ENCODE measurements at regions not wholly inside any gene's neighbourhood (a gene's known extent, or its start where the extent isn't known, plus 50 kb on each side); places are given as distances from the start of the nearest gene placed in this dataset.
"Not testable (repeated sequence)": the region's sequence is repeated elsewhere in the genome, so short reads cannot be mapped to it uniquely, and the experiment has no call there.

- H3K4me3 ChIP-seq = no peak overlapping the region
- no peak overlapping the region for H3K27ac ChIP-seq
- H4K20me1 ChIP-seq = no peaks in the 10 kb centered on the region
- H3K4me1 ChIP-seq = peaks cover 15% of the 10 kb centered on the region
- no peaks in the 10 kb centered on the region for H3K36me3 ChIP-seq
- TF ChIP-seq Cebpa-rat (IDR thresholded peaks at IDR 0.05) = no peak
- peak overlapping the region; percentile 66 for H3K4me2 ChIP-seq
- no peak overlapping the region for H3K9ac ChIP-seq
- no peaks in the 10 kb centered on the region for H3K27me3 ChIP-seq
- H3K9me3 ChIP-seq = no peaks in the 10 kb centered on the region
These were observed 105.4 kb downstream of the ZIC1 start for GRCh38 chr3:147514366-147515160.

GRCh38 chr3:147518465-147518864 is 109.3 kb downstream of the ZIC1 start:
- no peak for TF ChIP-seq Cebpa-rat (IDR thresholded peaks at IDR 0.05)
- no peaks in the 10 kb centered on the region for H3K36me3 ChIP-seq
- no peak overlapping the region for H3K4me3 ChIP-seq
- no peak overlapping the region for H3K9ac ChIP-seq
- H3K27ac ChIP-seq = no peak overlapping the region
- H3K4me2 ChIP-seq = no peak overlapping the region
- no peaks in the 10 kb centered on the region for H4K20me1 ChIP-seq
- no peaks in the 10 kb centered on the region for H3K27me3 ChIP-seq
- H3K4me1 ChIP-seq = peaks cover 15% of the 10 kb centered on the region
- H3K9me3 ChIP-seq = no peaks in the 10 kb centered on the region

GRCh38 chr3:147521646-147522045 is 112.5 kb downstream of the ZIC1 start:
- no peak overlapping the region for H3K4me3 ChIP-seq
- H3K27me3 ChIP-seq = no peaks in the 10 kb centered on the region
- no peaks in the 10 kb centered on the region for H3K36me3 ChIP-seq
- H3K9ac ChIP-seq = no peak overlapping the region
- no peaks in the 10 kb centered on the region for H3K9me3 ChIP-seq
- H3K27ac ChIP-seq = no peak overlapping the region
- no peaks in the 10 kb centered on the region for H4K20me1 ChIP-seq
- H3K4me1 ChIP-seq = no peaks in the 10 kb centered on the region
- no peak overlapping the region for H3K4me2 ChIP-seq
- no peak for TF ChIP-seq Cebpa-rat (IDR thresholded peaks at IDR 0.05)

- H4K20me1 ChIP-seq, H3K4me1 ChIP-seq, H3K9ac ChIP-seq, H3K4me3 ChIP-seq, H3K36me3 ChIP-seq, H3K4me2 ChIP-seq, H3K9me3 ChIP-seq, H3K27ac ChIP-seq, H3K27me3 ChIP-seq: not testable (repeated sequence)
These were observed 113.6 kb downstream of the ZIC1 start for GRCh38 chr3:147522780-147523179.

DNA sequence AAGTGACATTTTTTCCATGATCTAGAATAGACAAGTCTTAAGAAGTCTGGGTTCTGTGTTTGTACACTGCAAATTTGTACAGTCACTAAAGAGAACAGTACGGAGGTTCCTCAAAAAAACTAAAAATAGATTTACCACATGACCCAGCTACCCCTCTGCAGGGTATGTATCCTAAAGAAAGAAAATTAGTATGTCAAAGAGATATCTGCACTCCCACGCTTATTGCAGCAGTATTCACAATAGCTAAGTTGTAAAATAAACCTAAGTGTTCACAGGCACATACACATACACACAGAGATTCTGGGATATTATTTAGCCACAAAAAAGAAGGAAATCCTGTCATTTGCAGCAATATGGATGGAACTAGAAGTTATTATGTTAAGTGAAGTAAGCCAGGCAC is 120.4 kb downstream of the ZIC1 start:
- no peaks in the 10 kb centered on the region for H3K9me3 ChIP-seq
- no peak overlapping the region for H3K9ac ChIP-seq
- no peaks in the 10 kb centered on the region for H3K36me3 ChIP-seq
- H3K27me3 ChIP-seq = no peaks in the 10 kb centered on the region
- H3K4me1 ChIP-seq = no peaks in the 10 kb centered on the region
- no peak overlapping the region for H3K27ac ChIP-seq
- no peak for TF ChIP-seq Cebpa-rat (IDR thresholded peaks at IDR 0.05)
- H4K20me1 ChIP-seq = no peaks in the 10 kb centered on the region
- no peak overlapping the region for H3K4me2 ChIP-seq
- H3K4me3 ChIP-seq = no peak overlapping the region

- Histone ChIP-seq H3K4me2 (0 out of 2 replicates have a peak overlapping the region, but pooled peaks have one; percentile 15), H3K4me1 (peaks cover 6% of the 10 kb centered on the region; the same call in 1 of the 2 replicates), H3K27me3 (no peaks in the 10 kb centered on the region), H3K9me3 (peaks cover 33% of the 10 kb centered on the region), H3K36me3 (no peaks in the 10 kb centered on the region), H4K20me1 (no peaks in the 10 kb centered on the region), H3K9ac (no peak overlapping the region), H3K27ac (no peak overlapping the region), H3K4me3 (no peak overlapping the region)
- no peak for TF ChIP-seq Cebpa-rat (IDR thresholded peaks at IDR 0.05)
These were observed 128.9 kb downstream of the ZIC1 start for GRCh38 chr3:147538034-147538433.

DNA sequence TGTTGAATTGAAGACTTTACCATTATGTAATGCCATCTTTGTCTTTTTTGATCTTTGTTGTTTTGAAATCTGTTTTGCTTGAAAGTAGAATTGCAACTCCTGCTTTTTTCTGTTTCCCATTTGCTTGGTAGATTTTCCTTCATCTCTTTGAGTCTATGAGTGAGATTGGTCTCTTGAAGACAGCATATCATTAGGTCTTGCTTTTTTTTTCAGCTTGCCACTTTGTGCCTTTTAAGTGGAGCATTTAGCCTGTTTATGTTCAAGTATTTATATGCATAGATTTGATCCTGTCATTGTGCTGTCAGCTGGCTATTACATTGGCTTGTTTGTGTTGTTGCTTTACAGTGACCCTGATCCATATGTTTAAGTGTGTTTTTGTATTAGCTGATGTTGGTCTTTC is 131.8 kb downstream of the ZIC1 start:
- no peak for TF ChIP-seq Cebpa-rat (IDR thresholded peaks at IDR 0.05)
- Histone ChIP-seq H3K4me1 (peaks cover 6% of the 10 kb centered on the region; the same call in 1 of the 2 replicates), H3K4me2 (no peak overlapping the region), H3K36me3 (no peaks in the 10 kb centered on the region), H3K4me3 (no peak overlapping the region), H3K27ac (no peak overlapping the region), H4K20me1 (no peaks in the 10 kb centered on the region), H3K9me3 (peaks cover 33% of the 10 kb centered on the region), H3K9ac (no peak overlapping the region), H3K27me3 (no peaks in the 10 kb centered on the region)

DNA sequence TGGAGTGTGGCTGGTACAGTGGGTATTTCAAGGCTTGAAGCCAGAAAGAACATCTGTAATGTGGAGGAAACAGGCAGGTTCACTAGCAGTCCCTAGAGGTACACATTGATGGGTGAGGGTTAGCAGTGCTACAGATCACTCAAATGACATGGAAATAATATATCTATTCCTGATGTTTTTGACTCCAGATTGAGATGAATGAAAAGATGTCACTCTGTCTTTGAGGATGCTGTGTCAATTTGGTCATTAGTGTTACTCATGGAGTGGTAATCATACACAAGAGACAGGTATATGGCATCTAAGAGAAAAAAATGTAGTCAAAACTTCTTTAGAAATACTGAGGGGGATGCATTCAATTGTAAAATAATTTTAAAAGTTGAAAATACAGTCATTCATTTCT is 135.1 kb downstream of the ZIC1 start:
- no peak overlapping the region for H3K4me2 ChIP-seq
- TF ChIP-seq Cebpa-rat (IDR thresholded peaks at IDR 0.05) = no peak
- H3K27me3 ChIP-seq = no peaks in the 10 kb centered on the region
- no peaks in the 10 kb centered on the region for H3K4me1 ChIP-seq
- no peaks in the 10 kb centered on the region for H3K36me3 ChIP-seq
- H3K9ac ChIP-seq = no peak overlapping the region
- H3K9me3 ChIP-seq = peaks cover 26% of the 10 kb centered on the region
- H3K4me3 ChIP-seq = no peak overlapping the region
- no peak overlapping the region for H3K27ac ChIP-seq
- no peaks in the 10 kb centered on the region for H4K20me1 ChIP-seq

GRCh38 chr3:147551491-147551890 is 142.3 kb downstream of the ZIC1 start:
- H3K4me1 ChIP-seq = no peaks in the 10 kb centered on the region
- no peaks in the 10 kb centered on the region for H3K9me3 ChIP-seq
- TF ChIP-seq Cebpa-rat (IDR thresholded peaks at IDR 0.05) = no peak
- H3K4me2 ChIP-seq = no peak overlapping the region
- no peaks in the 10 kb centered on the region for H3K36me3 ChIP-seq
- no peak overlapping the region for H3K4me3 ChIP-seq
- H3K27me3 ChIP-seq = no peaks in the 10 kb centered on the region
- H4K20me1 ChIP-seq = no peaks in the 10 kb centered on the region
- H3K9ac ChIP-seq = no peak overlapping the region
- H3K27ac ChIP-seq = no peak overlapping the region

DNA sequence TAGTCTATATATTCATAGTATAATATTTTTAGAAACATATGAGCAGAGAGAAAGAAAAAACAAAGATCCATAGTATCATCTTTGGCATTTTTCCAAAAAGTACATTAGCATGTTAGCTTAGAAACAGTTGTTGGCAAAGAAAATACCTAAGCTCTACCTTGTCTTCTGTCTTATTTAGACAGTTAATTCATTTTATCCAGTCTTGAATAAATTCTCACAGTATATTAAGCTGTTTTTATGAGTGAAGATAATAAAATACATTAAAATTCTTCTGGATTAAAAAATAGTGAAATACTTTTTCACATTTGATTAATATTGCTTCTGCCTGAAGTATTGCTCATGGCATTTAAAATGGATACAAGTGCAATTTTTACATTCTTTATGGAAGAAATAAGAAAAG is 145.2 kb downstream of the ZIC1 start:
- no peak for TF ChIP-seq Cebpa-rat (IDR thresholded peaks at IDR 0.05)
- H3K9ac ChIP-seq = no peak overlapping the region
- no peaks in the 10 kb centered on the region for H3K36me3 ChIP-seq
- no peak overlapping the region for H3K4me2 ChIP-seq
- no peaks in the 10 kb centered on the region for H3K4me1 ChIP-seq
- no peak overlapping the region for H3K27ac ChIP-seq
- H3K27me3 ChIP-seq = no peaks in the 10 kb centered on the region
- no peaks in the 10 kb centered on the region for H3K9me3 ChIP-seq
- H3K4me3 ChIP-seq = no peak overlapping the region
- no peaks in the 10 kb centered on the region for H4K20me1 ChIP-seq

- H4K20me1 ChIP-seq = no peaks in the 10 kb centered on the region
- no peaks in the 10 kb centered on the region for H3K36me3 ChIP-seq
- no peak overlapping the region for H3K27ac ChIP-seq
- no peaks in the 10 kb centered on the region for H3K4me1 ChIP-seq
- no peak overlapping the region for H3K4me3 ChIP-seq
- no peaks in the 10 kb centered on the region for H3K9me3 ChIP-seq
- H3K9ac ChIP-seq = no peak overlapping the region
- TF ChIP-seq Cebpa-rat (IDR thresholded peaks at IDR 0.05) = no peak
- no peak overlapping the region for H3K4me2 ChIP-seq
- H3K27me3 ChIP-seq = no peaks in the 10 kb centered on the region
These were observed 163.8 kb downstream of the ZIC1 start for GRCh38 chr3:147572970-147573340.

Measured in BLaER1 (cell line).